Fibroblast of lung (primary cell): ENCODE measurements at regions not wholly inside any gene's neighbourhood (a gene's known extent, or its start where the extent isn't known, plus 50 kb on each side); places are given as distances from the start of the nearest gene placed in this dataset.

Experiments used
- EZH2 ChIP-seq: IDR thresholded peaks from 2 replicates; pipeline ENCODE4 v1.5.1; 2012; ENCODE audit warnings: low read length, control low read depth, mild to moderate bottlenecking; ENCODE audit errors: missing control alignments
- TF ChIP-seq, protein P1 (sequence below), 2 donors: IDR thresholded peaks in 1 of 2; conservative IDR thresholded peaks in 1 of 2; 1 replicate in 1 of 2; 2 replicates in 1 of 2; pipeline ENCODE4 v1.5.1; 2011 to 2012; ENCODE audit warnings: low read length in 2 of 2, control low read depth in 1 of 2, inconsistent platforms in 1 of 2, low read depth in 1 of 2, mild to moderate bottlenecking in 1 of 2

DNA sequence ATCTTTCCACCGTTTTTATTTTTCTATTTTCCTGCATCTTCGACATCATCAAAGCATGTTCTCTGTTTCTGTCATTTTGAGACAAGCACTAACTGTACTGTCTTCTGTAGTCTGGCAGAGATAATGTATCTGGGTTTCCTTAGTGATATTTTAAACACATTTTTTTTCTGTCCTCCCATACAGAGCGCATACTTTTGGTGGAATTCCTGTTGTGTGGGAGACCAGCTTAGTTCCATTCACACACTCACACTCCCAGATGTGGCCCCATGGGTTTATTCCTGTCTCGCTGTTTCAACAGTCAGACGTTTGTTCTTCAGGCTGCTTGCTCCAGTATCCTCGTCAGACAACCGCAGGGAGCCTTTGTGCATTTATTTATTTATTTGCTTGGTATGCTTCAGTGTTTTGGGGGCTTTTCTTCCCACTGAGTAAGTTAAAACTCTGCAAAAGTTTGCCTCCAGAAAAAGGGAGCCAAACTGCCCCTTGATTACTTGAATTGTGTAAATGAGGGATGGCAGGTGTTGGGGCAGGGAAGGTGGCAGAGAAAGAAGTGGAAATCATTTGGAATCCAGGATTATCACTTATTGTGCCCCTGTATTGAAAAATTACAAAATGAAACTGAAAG is 456.8 kb upstream of the KLF6 start:
- TF ChIP-seq, protein P1, sequence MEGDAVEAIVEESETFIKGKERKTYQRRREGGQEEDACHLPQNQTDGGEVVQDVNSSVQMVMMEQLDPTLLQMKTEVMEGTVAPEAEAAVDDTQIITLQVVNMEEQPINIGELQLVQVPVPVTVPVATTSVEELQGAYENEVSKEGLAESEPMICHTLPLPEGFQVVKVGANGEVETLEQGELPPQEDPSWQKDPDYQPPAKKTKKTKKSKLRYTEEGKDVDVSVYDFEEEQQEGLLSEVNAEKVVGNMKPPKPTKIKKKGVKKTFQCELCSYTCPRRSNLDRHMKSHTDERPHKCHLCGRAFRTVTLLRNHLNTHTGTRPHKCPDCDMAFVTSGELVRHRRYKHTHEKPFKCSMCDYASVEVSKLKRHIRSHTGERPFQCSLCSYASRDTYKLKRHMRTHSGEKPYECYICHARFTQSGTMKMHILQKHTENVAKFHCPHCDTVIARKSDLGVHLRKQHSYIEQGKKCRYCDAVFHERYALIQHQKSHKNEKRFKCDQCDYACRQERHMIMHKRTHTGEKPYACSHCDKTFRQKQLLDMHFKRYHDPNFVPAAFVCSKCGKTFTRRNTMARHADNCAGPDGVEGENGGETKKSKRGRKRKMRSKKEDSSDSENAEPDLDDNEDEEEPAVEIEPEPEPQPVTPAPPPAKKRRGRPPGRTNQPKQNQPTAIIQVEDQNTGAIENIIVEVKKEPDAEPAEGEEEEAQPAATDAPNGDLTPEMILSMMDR (conservative IDR thresholded peaks at IDR 0.05 in 1 of 2, IDR thresholded peaks at IDR 0.05 in 1 of 2; ENCODE audit: low read depth in 1 of 2, low read length in 2 of 2): no peak
- TF ChIP-seq EZH2: no peak
